HUES64 (cell line): ENCODE measurements at regions not wholly inside any gene's neighbourhood (a gene's known extent, or its start where the extent isn't known, plus 50 kb on each side); places are given as distances from the start of the nearest gene placed in this dataset.

Source experiments
- H3K27ac ChIP-seq: 2 replicates; pipeline ENCODE4 v1.7.0; 2013; ENCODE audit warnings: low read depth, low read length, inconsistent platforms
- H3K27me3 ChIP-seq: 2 replicates; pipeline ENCODE4 v1.6.1; 2013; ENCODE audit warnings: mild to moderate bottlenecking, low read length; ENCODE audit not compliant: insufficient read depth
- H3K36me3 ChIP-seq: 2 replicates; pipeline ENCODE4 v1.6.1; 2013; ENCODE audit warnings: mild to moderate bottlenecking, low read length; ENCODE audit not compliant: insufficient read depth
- H3K4me1 ChIP-seq: 2 replicates; pipeline ENCODE4 v1.6.1; 2013; ENCODE audit warnings: mild to moderate bottlenecking, low read length, moderate library complexity; ENCODE audit not compliant: insufficient read depth
- H3K4me3 ChIP-seq: 2 replicates; pipeline ENCODE4 v1.5.1; 2013; ENCODE audit warnings: mild to moderate bottlenecking, low read length, moderate library complexity
- H3K9ac ChIP-seq: 2 replicates; pipeline ENCODE4 v1.6.1; 2013; ENCODE audit warnings: mild to moderate bottlenecking, low read depth, low read length
- H3K9me3 ChIP-seq: 2 replicates; pipeline ENCODE4 v1.6.1; 2013; ENCODE audit warnings: low read depth, low read length; ENCODE audit not compliant: insufficient read depth
- WGBS: fragments of 150-250, 120-280 bp; methylation state at CpG from one replicate; pipeline ENCODE4 v1.1.7; 2013; ENCODE audit warnings: missing lambda C conversion rate; 5-methylcytosine and 5-hydroxymethylcytosine counted together

DNA sequence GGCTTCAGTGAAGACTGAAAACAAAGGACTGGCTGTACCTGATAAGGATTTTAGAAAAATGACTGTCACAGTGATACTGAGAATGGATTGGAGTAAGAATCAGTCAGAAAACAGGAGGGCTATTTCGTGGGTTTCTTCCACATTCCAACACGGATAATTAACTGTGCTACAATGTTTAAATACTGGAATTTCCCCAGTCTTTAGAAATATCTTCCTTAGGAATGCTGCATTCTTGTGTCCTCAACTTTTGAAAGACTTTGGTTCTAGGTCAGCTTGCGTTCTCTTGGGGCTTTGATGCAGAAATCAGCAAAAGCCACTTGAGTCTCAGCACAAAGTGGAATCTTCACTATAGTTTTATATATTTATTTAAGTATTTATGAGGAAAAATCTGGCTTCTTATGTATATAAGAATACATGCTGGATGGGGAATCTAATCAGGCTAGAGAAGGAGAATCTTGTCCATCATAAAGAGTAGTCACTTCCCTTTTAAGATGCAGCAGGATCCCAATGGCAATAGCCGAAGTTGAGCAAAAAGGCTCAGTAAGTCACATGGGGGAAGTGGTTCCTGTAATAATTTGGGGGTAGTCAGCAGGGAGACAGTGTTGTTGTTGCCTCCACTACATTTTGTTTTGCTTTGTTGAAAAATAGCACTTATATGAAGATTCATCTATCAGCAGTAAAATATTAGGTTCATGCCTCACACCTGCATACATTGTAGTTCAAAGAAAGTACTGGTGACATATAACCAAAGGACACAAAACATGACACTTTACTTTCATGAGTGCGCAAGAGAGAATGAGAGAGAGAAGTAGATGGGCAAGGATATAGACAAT is 86.0 kb downstream of the CH25H start:
- no peak overlapping the region for H3K4me3 ChIP-seq
- H3K36me3 ChIP-seq = no peaks in the 10 kb centered on the region
- H3K9ac ChIP-seq = no peak overlapping the region
- no peak overlapping the region for H3K27ac ChIP-seq
- no peaks in the 10 kb centered on the region; the same call in 1 of the 2 replicates for H3K4me1 ChIP-seq
- no peaks in the 10 kb centered on the region for H3K27me3 ChIP-seq
- no peaks in the 10 kb centered on the region for H3K9me3 ChIP-seq
- WGBS = 94% methylated on average over 4 of the region's 5 CpGs

DNA sequence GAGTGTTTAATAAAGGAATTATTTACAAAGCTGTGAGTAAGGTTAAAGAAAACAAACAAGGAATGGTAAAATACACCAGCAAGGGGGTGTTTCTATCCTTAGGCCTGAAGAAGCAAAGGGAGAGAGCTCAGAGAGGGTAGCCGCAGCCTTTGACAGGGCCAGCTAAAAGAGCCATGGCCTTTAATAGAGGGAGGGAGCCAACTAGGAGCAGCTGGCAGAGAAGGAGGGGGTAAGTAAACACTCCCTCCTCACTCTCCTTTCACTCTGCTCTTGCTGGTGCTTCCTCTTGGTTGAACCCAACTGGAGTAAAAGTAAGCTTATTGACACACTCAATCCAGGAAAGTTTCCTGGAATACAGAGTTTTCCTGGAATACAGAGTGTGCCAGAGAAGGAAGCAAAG is 87.5 kb downstream of the CH25H start:
- H3K27ac ChIP-seq = no peak overlapping the region
- no peak overlapping the region for H3K9ac ChIP-seq
- no peaks in the 10 kb centered on the region for H3K27me3 ChIP-seq
- H3K4me3 ChIP-seq = no peak overlapping the region
- H3K36me3 ChIP-seq = no peaks in the 10 kb centered on the region
- 89% methylated on average over 1 of the region's 1 CpG for WGBS
- no peaks in the 10 kb centered on the region for H3K9me3 ChIP-seq
- H3K4me1 ChIP-seq = no peaks in the 10 kb centered on the region; the same call in 1 of the 2 replicates

GRCh38 chr10:89118091-89118490 is 89.0 kb downstream of the CH25H start:
- Histone ChIP-seq H3K27ac (no peak overlapping the region), H3K27me3 (no peaks in the 10 kb centered on the region), H3K4me3 (no peak overlapping the region), H3K9me3 (no peaks in the 10 kb centered on the region), H3K36me3 (no peaks in the 10 kb centered on the region), H3K9ac (no peak overlapping the region), H3K4me1 (no peaks in the 10 kb centered on the region; the same call in 1 of the 2 replicates)
- 50% methylated on average over 1 of the region's 1 CpG for WGBS

GRCh38 chr10:89115876-89116627 is 91.1 kb downstream of the CH25H start:
- H3K4me3 ChIP-seq = no peak overlapping the region
- H3K4me1 ChIP-seq = no peaks in the 10 kb centered on the region; the same call in 1 of the 2 replicates
- H3K9ac ChIP-seq = no peak overlapping the region
- H3K36me3 ChIP-seq = no peaks in the 10 kb centered on the region
- 74% methylated on average over 6 of the region's 9 CpGs for WGBS
- no peaks in the 10 kb centered on the region for H3K9me3 ChIP-seq
- H3K27ac ChIP-seq = no peak overlapping the region
- no peaks in the 10 kb centered on the region for H3K27me3 ChIP-seq

- H3K9me3 ChIP-seq = no peaks in the 10 kb centered on the region
- H3K9ac ChIP-seq = no peak overlapping the region
- H3K27ac ChIP-seq = no peak overlapping the region
- no peaks in the 10 kb centered on the region for H3K27me3 ChIP-seq
- no peaks in the 10 kb centered on the region; the same call in 1 of the 2 replicates for H3K4me1 ChIP-seq
- WGBS = 100% methylated on average over 1 of the region's 1 CpG
- no peaks in the 10 kb centered on the region for H3K36me3 ChIP-seq
- no peak overlapping the region for H3K4me3 ChIP-seq
These were observed 92.1 kb downstream of the CH25H start for GRCh38 chr10:89114846-89115625.

- WGBS = 78% methylated on average over 2 of the region's 3 CpGs
These were observed 104.4 kb downstream of the CH25H start for GRCh38 chr10:89102735-89103134.

DNA sequence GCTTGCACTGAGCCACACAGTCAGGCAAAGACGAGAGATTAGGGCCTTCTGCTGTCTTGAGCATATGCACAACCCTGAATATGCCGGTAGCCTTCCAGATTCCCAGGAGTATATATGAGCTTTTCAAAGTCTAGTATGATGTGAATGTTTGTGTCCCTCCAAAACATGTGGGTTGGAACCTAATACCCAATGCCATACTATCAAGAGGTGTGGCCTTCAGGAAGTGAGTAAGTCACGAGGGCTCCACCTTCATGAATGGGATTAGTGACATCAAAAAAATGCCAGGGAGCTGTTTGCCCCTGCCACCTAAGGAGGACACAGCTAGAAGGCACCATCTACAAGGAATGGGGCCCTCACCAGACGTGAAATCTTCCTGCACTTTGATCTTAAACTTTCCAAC is 105.2 kb downstream of the CH25H start:
- Histone ChIP-seq H3K9me3 (peaks cover 3% of the 10 kb centered on the region; the same call in 1 of the 2 replicates), H3K9ac (no peak overlapping the region), H3K27ac (no peak overlapping the region), H3K4me3 (no peak overlapping the region), H3K36me3 (no peaks in the 10 kb centered on the region), H3K4me1 (0 out of 2 replicates have a peak, but pooled peaks cover 3% of the 10 kb centered on the region), H3K27me3 (no peaks in the 10 kb centered on the region)
- WGBS = 91% methylated on average over 4 of the region's 4 CpGs

More at GRCh38 chr10:89102735-89103134, 104.4 kb downstream of the CH25H start:
- Histone ChIP-seq H3K27me3 (no peaks in the 10 kb centered on the region), H3K9me3 (peaks cover 8% of the 10 kb centered on the region; the same call in 1 of the 2 replicates), H3K9ac (no peak overlapping the region), H3K4me3 (no peak overlapping the region), H3K27ac (no peak overlapping the region), H3K36me3 (no peaks in the 10 kb centered on the region), H3K4me1 (0 out of 2 replicates have a peak, but pooled peaks cover 3% of the 10 kb centered on the region)

DNA sequence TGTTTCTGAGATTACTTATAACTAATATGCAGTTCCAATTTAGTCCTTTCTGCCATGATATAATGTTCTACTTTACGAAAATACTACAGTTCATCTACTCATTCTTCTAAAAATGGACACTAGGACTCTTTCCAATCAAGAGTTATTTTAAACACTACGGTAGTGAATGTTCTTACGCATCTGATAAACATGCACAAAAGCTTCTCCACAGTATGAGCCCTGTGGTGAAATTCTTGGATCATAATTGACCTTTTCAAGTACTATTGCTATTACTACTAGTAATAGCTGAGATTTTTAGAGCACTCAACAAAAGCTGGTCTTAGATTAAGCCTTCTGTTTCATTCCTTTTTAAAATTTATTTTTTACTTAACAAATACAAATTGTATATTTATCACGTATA is 106.4 kb downstream of the CH25H start:
- H3K4me3 ChIP-seq = no peak overlapping the region
- H3K4me1 ChIP-seq = 0 out of 2 replicates have a peak, but pooled peaks cover 3% of the 10 kb centered on the region
- WGBS = 97% methylated on average over 3 of the region's 4 CpGs
- no peaks in the 10 kb centered on the region for H3K9me3 ChIP-seq
- no peaks in the 10 kb centered on the region for H3K27me3 ChIP-seq
- H3K9ac ChIP-seq = no peak overlapping the region
- no peaks in the 10 kb centered on the region for H3K36me3 ChIP-seq
- no peak overlapping the region for H3K27ac ChIP-seq

DNA sequence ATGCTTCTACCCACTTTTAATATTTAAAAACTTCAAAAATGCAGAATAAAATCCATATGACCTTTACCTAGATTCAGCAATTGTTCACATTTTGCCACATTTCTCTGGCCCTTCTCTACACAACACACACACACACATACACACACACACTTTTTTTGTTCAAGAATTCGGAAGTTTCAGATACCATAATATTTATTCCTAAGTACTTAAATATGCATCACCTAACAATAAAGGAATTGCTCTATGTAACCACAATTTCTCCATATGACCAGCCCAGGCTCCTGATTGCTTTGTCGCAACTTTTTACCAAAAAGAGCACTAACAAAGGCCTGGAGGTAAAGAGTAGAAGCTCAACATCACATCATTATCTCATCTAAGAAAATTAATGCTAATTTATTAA is 106.6 kb downstream of the FAS start:
- H3K9me3 ChIP-seq = no peaks in the 10 kb centered on the region
- no peak overlapping the region for H3K27ac ChIP-seq
- H3K9ac ChIP-seq = no peak overlapping the region
- H3K4me1 ChIP-seq = no peaks in the 10 kb centered on the region
- H3K27me3 ChIP-seq = no peaks in the 10 kb centered on the region
- no peak overlapping the region for H3K4me3 ChIP-seq
- WGBS = 96% methylated on average over 2 of the region's 2 CpGs
- H3K36me3 ChIP-seq = no peaks in the 10 kb centered on the region

DNA sequence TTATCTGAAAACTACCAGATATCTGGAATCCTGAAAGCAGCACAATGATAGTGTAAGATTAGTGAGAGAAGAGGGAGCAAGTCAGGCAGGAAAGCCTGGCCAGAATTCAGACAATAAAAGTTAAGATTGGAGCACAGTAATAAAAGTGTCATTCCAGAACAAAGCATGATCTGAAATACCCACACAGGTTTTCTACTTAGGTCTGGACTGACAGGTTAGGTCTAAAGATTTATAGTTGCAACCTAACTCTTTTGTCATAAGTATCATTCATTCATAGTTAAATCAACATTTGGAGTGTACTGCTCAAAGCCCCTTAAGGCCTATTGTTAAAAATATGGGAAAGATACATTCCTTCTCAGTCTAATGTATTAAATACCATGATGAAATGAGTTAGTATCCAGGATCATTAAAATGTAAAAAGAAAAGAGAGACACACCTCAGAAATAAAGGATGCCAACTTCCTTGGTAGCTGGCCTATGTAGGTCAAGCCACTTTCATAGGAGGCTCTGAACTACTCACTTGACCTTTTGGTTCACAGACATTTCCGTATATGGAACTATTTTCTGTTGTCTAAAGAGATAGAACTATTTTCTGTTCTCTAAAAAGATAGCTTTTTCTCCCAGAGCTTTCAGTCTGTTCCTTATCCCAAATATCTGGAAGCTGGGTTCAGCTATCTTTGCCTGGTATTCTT is 105.2 kb downstream of the FAS start:
- Histone ChIP-seq H3K4me1 (no peaks in the 10 kb centered on the region), H3K9ac (no peak overlapping the region), H3K27ac (no peak overlapping the region), H3K9me3 (no peaks in the 10 kb centered on the region), H3K27me3 (no peaks in the 10 kb centered on the region), H3K36me3 (no peaks in the 10 kb centered on the region), H3K4me3 (no peak overlapping the region)
- no CpG with 5 or more reads among the region's 1 CpG for WGBS
